HG03439 (cell line): ENCODE measurements at regions not wholly inside any gene's neighbourhood (a gene's known extent, or its start where the extent isn't known, plus 50 kb on each side); places are given as distances from the start of the nearest gene placed in this dataset.
A peak's percentile ranks its signal among the peaks of the same experiment; 100 is the strongest.

Experiments
- ATAC-seq: cut with Tn5 transposase; IDR thresholded peaks from one replicate; pipeline ENCODE4 v1.9.1; 2021; ENCODE audit warnings: mild to moderate bottlenecking, moderate library complexity; ENCODE audit not compliant: unreplicated experiment

- ATAC-seq: peak; percentile 29
Observed at GRCh38 chr6:105991561-105992314, 94.4 kb upstream of the PRDM1 start.

- no peak for ATAC-seq
Observed at GRCh38 chr6:105990151-105990550, 96.0 kb upstream of the PRDM1 start.

GRCh38 chr6:105988812-105989577, 97.1 kb upstream of the PRDM1 start:
- ATAC-seq: no peak

GRCh38 chr6:105988321-105988720, 97.8 kb upstream of the PRDM1 start:
- ATAC-seq: no peak

GRCh38 chr6:105987516-105987915, 98.6 kb upstream of the PRDM1 start:
- no peak for ATAC-seq

- ATAC-seq: no peak
Observed at GRCh38 chr6:105986998-105987397, 99.1 kb upstream of the PRDM1 start.

GRCh38 chr6:105985816-105986632, 100.1 kb upstream of the PRDM1 start:
- ATAC-seq: no peak

GRCh38 chr6:105985098-105985815, 100.9 kb upstream of the PRDM1 start:
- ATAC-seq: no peak

GRCh38 chr6:105983763-105984162, 102.4 kb upstream of the PRDM1 start:
- no peak for ATAC-seq

GRCh38 chr6:105982761-105983540, 103.2 kb upstream of the PRDM1 start:
- ATAC-seq: no peak

GRCh38 chr6:105981888-105982358, 104.2 kb upstream of the PRDM1 start:
- ATAC-seq: no peak

- no peak for ATAC-seq
Observed at GRCh38 chr6:105981002-105981887, 104.9 kb upstream of the PRDM1 start.

GRCh38 chr6:105978974-105979373, 107.2 kb upstream of the PRDM1 start:
- ATAC-seq: no peak

- no peak for ATAC-seq
Observed at GRCh38 chr6:105977934-105978504, 108.1 kb upstream of the PRDM1 start.

- no peak for ATAC-seq
Observed at GRCh38 chr6:105974986-105975385, 111.2 kb upstream of the PRDM1 start.

GRCh38 chr6:105972440-105972839, 113.7 kb upstream of the PRDM1 start:
- ATAC-seq: no peak

- ATAC-seq: no peak
Observed at GRCh38 chr6:105968603-105969333, 117.4 kb upstream of the PRDM1 start.
